ENCODE measurements at regions not wholly inside any gene's neighbourhood (a gene's known extent, or its start where the extent isn't known, plus 50 kb on each side); places are given as distances from the start of the nearest gene placed in this dataset.

DNA sequence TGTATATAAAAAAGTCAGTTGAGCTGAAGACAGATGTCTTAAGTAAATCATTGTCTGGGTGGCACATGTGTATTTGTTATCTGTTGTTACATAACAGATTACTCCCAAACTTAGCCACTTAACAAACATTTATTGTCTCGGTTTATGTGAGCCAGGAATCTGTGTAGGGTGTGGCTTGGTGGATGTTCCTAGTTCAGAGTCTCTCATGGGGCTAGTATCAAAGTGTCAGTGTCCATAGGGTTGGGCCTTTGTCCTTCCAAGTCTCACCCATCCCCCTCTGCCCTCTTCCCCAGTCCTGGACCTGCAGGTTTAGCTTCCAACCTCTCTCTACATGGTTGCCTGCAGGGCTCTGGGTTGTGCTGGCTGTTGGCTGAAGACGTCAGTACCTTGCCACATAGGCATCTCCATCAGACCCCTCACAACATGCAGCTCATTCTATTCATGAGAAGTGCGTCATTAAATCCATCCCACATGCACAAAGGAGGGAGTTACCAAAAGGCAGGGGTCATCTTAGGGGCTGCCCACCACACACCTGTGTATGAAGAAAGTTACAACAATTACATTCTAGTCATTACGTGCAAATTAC is 127.5 kb downstream of the HS3ST1 start:
- H3K9me3 ChIP-seq (ENCODE audit: control insufficient read depth, insufficient read depth, low read length): no peaks in the 10 kb centered on the region
- H3K9ac ChIP-seq (ENCODE audit: low read depth, low read length): no peak overlapping the region
- H3K4me3 ChIP-seq (ENCODE audit: low read depth, low read length): no peak overlapping the region
- no peaks in the 10 kb centered on the region for H3K36me3 ChIP-seq (ENCODE audit: control insufficient read depth, insufficient read depth, low read length)
- no peaks in the 10 kb centered on the region for H3K27me3 ChIP-seq (ENCODE audit: control insufficient read depth, insufficient read depth, low read length)
- no peaks in the 10 kb centered on the region for H3K4me1 ChIP-seq (ENCODE audit: control insufficient read depth, insufficient read depth, low read length)

DNA sequence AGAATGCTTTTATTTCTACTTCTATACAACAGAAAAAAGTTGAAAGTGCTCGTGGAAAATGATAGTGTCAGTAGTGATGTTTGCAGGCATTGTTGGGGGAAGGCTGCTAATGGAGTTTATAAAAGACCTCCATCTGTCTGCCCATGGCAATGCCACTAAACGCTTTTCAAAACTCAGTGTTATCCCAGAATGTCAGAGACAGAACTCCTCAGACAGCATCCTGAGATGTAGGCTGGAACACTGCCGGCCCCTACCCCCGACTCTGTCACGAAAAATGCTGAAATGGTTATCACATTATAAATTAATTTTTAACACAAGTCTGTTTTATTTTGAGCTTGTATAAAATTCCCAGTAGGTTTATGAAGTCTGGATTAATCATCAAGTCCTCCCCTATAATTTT is 128.9 kb downstream of the HS3ST1 start:
- Histone ChIP-seq H3K36me3 (ENCODE audit: control insufficient read depth, insufficient read depth, low read length) (no peaks in the 10 kb centered on the region), H3K27me3 (ENCODE audit: control insufficient read depth, insufficient read depth, low read length) (no peaks in the 10 kb centered on the region), H3K9ac (ENCODE audit: low read depth, low read length) (no peak overlapping the region)

DNA sequence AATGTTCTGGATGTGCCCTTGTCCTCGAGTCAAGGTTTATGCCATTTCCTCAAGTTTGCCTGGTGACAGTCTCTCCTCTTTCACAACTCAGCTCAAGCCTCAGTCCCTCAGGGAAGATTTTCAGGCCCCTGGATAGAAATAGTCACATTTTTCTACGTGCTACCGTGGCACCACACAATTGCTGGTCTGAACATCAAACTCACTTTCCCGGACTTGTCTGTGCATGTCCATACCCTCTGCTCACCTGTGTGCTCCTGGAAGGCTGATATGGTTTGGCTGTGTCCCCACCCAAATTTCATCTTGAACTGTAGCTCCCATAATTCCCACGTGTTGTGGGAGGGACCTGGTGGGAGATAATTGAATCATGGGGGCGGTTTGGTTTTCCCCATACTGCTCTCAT is 129.7 kb downstream of the HS3ST1 start:
- H3K36me3 ChIP-seq (ENCODE audit: control insufficient read depth, insufficient read depth, low read length): no peaks in the 10 kb centered on the region
- H3K27me3 ChIP-seq (ENCODE audit: control insufficient read depth, insufficient read depth, low read length): no peaks in the 10 kb centered on the region
- no peaks in the 10 kb centered on the region for H3K4me1 ChIP-seq (ENCODE audit: control insufficient read depth, insufficient read depth, low read length)

More for the DNA sequence above, 128.9 kb downstream of the HS3ST1 start:
- no peaks in the 10 kb centered on the region for H3K9me3 ChIP-seq (ENCODE audit: control insufficient read depth, insufficient read depth, low read length)
- H3K4me1 ChIP-seq (ENCODE audit: control insufficient read depth, insufficient read depth, low read length): no peaks in the 10 kb centered on the region
- no peak overlapping the region for H3K4me3 ChIP-seq (ENCODE audit: low read depth, low read length)

DNA sequence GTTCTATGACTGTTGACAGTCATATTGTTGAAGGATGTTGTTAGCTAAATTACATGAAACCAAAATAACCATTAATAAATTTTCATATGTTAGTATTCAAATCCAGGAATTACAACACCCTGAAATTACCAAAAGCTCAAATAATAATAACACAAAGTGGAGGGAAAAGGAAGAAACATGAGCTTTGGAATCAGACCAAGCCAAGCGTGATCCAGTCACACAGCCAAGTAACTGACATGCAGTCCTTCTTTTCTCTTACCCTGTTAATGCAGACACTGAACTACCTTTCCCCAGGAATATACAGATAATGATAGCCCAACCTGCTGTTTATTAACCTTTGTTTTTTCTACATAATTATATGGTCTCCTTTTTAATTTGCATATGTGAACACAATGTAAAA is 130.2 kb downstream of the HS3ST1 start:
- no peak overlapping the region for H3K9ac ChIP-seq (ENCODE audit: low read depth, low read length)
- H3K36me3 ChIP-seq (ENCODE audit: control insufficient read depth, insufficient read depth, low read length): no peaks in the 10 kb centered on the region
- no peaks in the 10 kb centered on the region for H3K9me3 ChIP-seq (ENCODE audit: control insufficient read depth, insufficient read depth, low read length)
- no peak overlapping the region for H3K4me3 ChIP-seq (ENCODE audit: low read depth, low read length)
- no peaks in the 10 kb centered on the region for H3K4me1 ChIP-seq (ENCODE audit: control insufficient read depth, insufficient read depth, low read length)
- H3K27me3 ChIP-seq (ENCODE audit: control insufficient read depth, insufficient read depth, low read length): no peaks in the 10 kb centered on the region

More for the DNA sequence above, 129.7 kb downstream of the HS3ST1 start:
- Histone ChIP-seq H3K9ac (ENCODE audit: low read depth, low read length) (no peak overlapping the region), H3K4me3 (ENCODE audit: low read depth, low read length) (no peak overlapping the region), H3K9me3 (ENCODE audit: control insufficient read depth, insufficient read depth, low read length) (no peaks in the 10 kb centered on the region)

DNA sequence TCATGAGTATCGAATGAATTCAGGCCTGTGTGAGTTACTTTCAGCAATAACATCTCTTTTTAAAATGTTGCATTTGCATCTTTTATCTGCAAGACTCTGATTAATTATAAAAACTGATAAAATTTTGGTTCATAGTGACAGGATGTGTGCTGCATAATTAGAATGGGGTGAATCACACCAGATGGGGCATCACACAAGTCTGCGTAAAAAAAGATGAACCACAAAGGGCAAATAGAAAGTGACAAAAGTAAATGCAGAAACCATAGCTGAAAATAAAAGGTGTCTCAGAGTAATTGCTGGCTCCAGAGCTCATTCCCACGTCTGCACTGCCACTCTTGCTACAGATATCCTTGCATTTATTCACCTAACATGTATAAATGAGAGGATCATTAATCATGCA is 131.1 kb downstream of the HS3ST1 start:
- no peak overlapping the region for H3K9ac ChIP-seq (ENCODE audit: low read depth, low read length)
- H3K36me3 ChIP-seq (ENCODE audit: control insufficient read depth, insufficient read depth, low read length): no peaks in the 10 kb centered on the region
- H3K9me3 ChIP-seq (ENCODE audit: control insufficient read depth, insufficient read depth, low read length): no peaks in the 10 kb centered on the region
- H3K4me3 ChIP-seq (ENCODE audit: low read depth, low read length): no peak overlapping the region
- no peaks in the 10 kb centered on the region for H3K27me3 ChIP-seq (ENCODE audit: control insufficient read depth, insufficient read depth, low read length)
- H3K4me1 ChIP-seq (ENCODE audit: control insufficient read depth, insufficient read depth, low read length): no peaks in the 10 kb centered on the region

DNA sequence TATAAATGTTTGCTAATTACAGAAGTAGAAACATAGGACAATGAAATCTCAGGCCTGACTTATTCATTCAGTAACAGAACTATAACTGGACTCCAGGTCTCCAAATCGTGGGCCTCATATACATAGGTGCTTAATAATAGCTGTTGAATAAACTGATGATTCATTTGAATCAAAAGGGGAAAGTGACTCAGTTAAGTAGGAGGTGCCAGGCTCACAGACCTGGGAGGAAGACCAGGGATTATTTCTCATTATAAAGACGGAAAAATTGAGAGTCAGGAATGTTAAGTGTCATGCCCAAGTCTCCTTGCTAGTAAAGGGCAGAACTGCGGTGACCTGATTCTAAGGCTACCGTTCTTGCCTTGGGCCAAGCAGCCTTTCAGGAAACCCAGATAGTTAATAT is 131.5 kb downstream of the HS3ST1 start:
- Histone ChIP-seq H3K9me3 (ENCODE audit: control insufficient read depth, insufficient read depth, low read length) (no peaks in the 10 kb centered on the region), H3K36me3 (ENCODE audit: control insufficient read depth, insufficient read depth, low read length) (no peaks in the 10 kb centered on the region), H3K4me3 (ENCODE audit: low read depth, low read length) (no peak overlapping the region), H3K27me3 (ENCODE audit: control insufficient read depth, insufficient read depth, low read length) (no peaks in the 10 kb centered on the region), H3K9ac (ENCODE audit: low read depth, low read length) (no peak overlapping the region), H3K4me1 (ENCODE audit: control insufficient read depth, insufficient read depth, low read length) (no peaks in the 10 kb centered on the region)

DNA sequence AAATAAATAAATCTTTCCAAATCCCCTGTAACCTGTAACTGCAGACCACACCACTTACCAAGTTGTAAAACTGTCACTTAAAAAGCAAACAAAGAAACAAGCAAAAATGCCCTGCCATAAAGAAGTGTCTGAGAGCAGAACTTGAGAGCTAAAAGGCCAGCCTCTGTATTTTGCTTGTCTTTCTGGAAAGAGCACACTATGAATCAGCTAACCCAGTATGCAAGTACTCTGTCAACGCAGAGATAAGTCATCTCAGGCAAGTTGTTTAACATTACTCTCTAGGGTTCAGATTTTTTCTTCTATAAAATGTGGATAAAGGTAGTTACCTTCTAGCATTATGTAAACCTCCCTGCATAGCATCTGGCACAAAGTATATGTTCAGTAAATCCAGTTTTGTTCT is 134.8 kb downstream of the HS3ST1 start:
- no peaks in the 10 kb centered on the region for H3K4me1 ChIP-seq (ENCODE audit: control insufficient read depth, insufficient read depth, low read length)
- no peaks in the 10 kb centered on the region for H3K9me3 ChIP-seq (ENCODE audit: control insufficient read depth, insufficient read depth, low read length)
- no peaks in the 10 kb centered on the region for H3K27me3 ChIP-seq (ENCODE audit: control insufficient read depth, insufficient read depth, low read length)
- H3K9ac ChIP-seq (ENCODE audit: low read depth, low read length): no peak overlapping the region
- H3K4me3 ChIP-seq (ENCODE audit: low read depth, low read length): no peak overlapping the region
- H3K36me3 ChIP-seq (ENCODE audit: control insufficient read depth, insufficient read depth, low read length): no peaks in the 10 kb centered on the region

DNA sequence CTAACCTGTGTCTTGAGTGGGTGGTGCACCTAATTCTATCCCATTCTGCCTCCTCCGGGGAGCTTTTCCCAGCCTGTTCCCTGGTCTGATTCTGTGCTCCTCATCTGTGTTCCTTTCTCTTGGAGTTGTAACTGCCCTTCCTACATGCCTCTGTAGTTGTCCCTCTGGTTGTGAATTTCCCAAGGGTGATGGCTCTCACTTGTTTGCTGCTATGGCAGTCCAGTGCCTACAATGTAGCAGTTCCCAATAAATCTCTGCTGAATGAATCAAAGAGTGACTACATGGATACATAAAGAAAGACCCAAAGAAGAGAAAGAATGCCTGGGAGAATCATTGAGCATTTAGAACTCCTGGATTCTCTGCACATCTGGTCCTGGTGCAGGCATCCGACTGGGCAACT is 141.6 kb downstream of the HS3ST1 start:
- H3K4me3 ChIP-seq (ENCODE audit: low read depth, low read length): no peak overlapping the region
- H3K36me3 ChIP-seq (ENCODE audit: control insufficient read depth, insufficient read depth, low read length): no peaks in the 10 kb centered on the region
- peaks cover 3% of the 10 kb centered on the region for H3K9me3 ChIP-seq (ENCODE audit: control insufficient read depth, insufficient read depth, low read length)
- no peaks in the 10 kb centered on the region for H3K27me3 ChIP-seq (ENCODE audit: control insufficient read depth, insufficient read depth, low read length)
- H3K4me1 ChIP-seq (ENCODE audit: control insufficient read depth, insufficient read depth, low read length): no peaks in the 10 kb centered on the region
- H3K9ac ChIP-seq (ENCODE audit: low read depth, low read length): no peak overlapping the region

DNA sequence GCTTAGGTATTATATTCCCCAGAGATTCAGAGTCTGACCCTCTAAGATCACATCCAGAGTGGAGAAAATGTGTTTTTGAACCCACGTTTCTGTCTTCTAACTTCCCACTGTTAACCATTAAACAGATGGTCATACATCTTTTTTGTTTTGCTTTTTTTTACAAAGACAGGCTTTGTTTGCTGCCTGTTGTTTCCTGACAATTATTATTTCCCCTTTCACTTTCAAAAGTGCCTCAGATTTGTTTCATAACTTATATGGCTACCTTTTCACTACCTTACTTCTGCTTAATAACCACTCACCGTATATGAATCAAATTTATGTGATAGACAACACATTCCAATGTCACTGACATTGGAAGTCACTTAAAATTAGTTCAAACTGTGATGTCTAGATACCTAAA is 142.2 kb downstream of the HS3ST1 start:
- H3K4me3 ChIP-seq (ENCODE audit: low read depth, low read length): no peak overlapping the region
- no peaks in the 10 kb centered on the region for H3K27me3 ChIP-seq (ENCODE audit: control insufficient read depth, insufficient read depth, low read length)
- H3K36me3 ChIP-seq (ENCODE audit: control insufficient read depth, insufficient read depth, low read length): no peaks in the 10 kb centered on the region
- H3K4me1 ChIP-seq (ENCODE audit: control insufficient read depth, insufficient read depth, low read length): no peaks in the 10 kb centered on the region
- H3K9me3 ChIP-seq (ENCODE audit: control insufficient read depth, insufficient read depth, low read length): peaks cover 3% of the 10 kb centered on the region
- no peak overlapping the region for H3K9ac ChIP-seq (ENCODE audit: low read depth, low read length)

DNA sequence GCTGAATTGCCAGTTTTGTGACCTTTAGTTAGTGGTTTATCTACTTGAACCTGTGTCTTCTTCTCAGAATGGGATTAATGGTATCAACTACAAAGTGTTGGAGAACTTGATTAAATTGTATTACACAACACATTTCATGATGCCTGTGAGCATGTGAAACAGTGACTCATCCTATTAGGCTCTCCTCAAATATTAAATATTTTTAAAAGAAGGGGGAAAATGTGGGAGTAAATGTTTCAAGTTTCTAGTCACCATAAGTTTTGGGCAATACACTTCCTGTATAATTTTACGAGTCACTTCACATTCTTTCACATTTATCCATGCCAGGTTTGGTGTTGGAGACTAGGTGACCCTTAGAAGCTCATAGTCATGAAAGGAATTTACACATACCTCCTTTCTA is 147.0 kb downstream of the HS3ST1 start:
- Histone ChIP-seq H3K36me3 (ENCODE audit: control insufficient read depth, insufficient read depth, low read length) (no peaks in the 10 kb centered on the region), H3K4me1 (ENCODE audit: control insufficient read depth, insufficient read depth, low read length) (no peaks in the 10 kb centered on the region), H3K4me3 (ENCODE audit: low read depth, low read length) (no peak overlapping the region), H3K9me3 (ENCODE audit: control insufficient read depth, insufficient read depth, low read length) (peaks cover 3% of the 10 kb centered on the region), H3K9ac (ENCODE audit: low read depth, low read length) (no peak overlapping the region), H3K27me3 (ENCODE audit: control insufficient read depth, insufficient read depth, low read length) (no peaks in the 10 kb centered on the region)

DNA sequence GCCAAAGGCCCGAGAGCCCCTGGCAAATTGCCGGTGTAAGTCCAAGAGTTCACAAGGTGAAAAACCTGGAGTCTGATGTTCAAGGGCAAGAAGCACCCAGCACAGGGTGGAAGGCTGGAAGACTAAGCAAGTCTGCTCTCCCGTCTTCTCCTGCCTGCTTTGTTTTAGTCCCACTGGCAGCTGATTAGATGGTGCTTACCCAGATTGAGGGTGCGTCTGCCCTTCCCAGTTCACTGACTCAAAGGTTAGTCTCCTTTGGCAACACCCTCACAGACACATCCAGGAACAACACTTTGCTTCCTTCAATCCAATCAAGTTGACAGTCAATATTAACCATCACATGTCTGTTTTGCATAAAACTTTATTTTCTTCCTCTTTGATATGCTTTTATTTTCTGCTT is 157.4 kb downstream of the HS3ST1 start:
- Histone ChIP-seq H3K9me3 (ENCODE audit: control insufficient read depth, insufficient read depth, low read length) (no peaks in the 10 kb centered on the region), H3K27me3 (ENCODE audit: control insufficient read depth, insufficient read depth, low read length) (no peaks in the 10 kb centered on the region), H3K4me1 (ENCODE audit: control insufficient read depth, insufficient read depth, low read length) (peaks cover 4% of the 10 kb centered on the region), H3K4me3 (ENCODE audit: low read depth, low read length) (no peak overlapping the region), H3K36me3 (ENCODE audit: control insufficient read depth, insufficient read depth, low read length) (no peaks in the 10 kb centered on the region), H3K9ac (ENCODE audit: low read depth, low read length) (no peak overlapping the region)

DNA sequence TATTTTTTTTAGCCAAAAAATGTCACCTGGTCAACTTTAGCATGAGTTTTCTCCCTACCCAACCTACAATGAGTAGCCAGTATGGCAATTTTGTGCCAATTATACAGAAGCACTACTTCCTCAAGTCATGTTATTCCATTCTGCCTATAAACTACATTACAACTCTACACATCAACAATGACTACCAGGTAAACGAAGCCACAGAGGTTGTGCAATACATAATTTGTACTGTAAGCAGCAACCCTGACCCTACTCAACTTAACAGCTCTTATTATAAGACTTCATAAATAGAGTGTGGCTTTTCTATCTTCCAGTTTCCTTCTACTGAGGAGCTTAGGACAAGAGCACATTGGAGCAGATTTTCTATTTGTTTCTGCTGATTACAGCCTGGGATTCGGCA is 160.5 kb downstream of the HS3ST1 start:
- H3K4me1 ChIP-seq (ENCODE audit: control insufficient read depth, insufficient read depth, low read length): peaks cover 5% of the 10 kb centered on the region
- H3K9me3 ChIP-seq (ENCODE audit: control insufficient read depth, insufficient read depth, low read length): no peaks in the 10 kb centered on the region
- no peak overlapping the region for H3K9ac ChIP-seq (ENCODE audit: low read depth, low read length)
- no peak overlapping the region for H3K4me3 ChIP-seq (ENCODE audit: low read depth, low read length)
- H3K36me3 ChIP-seq (ENCODE audit: control insufficient read depth, insufficient read depth, low read length): no peaks in the 10 kb centered on the region
- H3K27me3 ChIP-seq (ENCODE audit: control insufficient read depth, insufficient read depth, low read length): no peaks in the 10 kb centered on the region

All from iPS-15b (cell line).